ENCODE measurements at regions not wholly inside any gene's neighbourhood (a gene's known extent, or its start where the extent isn't known, plus 50 kb on each side); places are given as distances from the start of the nearest gene placed in this dataset.

DNA sequence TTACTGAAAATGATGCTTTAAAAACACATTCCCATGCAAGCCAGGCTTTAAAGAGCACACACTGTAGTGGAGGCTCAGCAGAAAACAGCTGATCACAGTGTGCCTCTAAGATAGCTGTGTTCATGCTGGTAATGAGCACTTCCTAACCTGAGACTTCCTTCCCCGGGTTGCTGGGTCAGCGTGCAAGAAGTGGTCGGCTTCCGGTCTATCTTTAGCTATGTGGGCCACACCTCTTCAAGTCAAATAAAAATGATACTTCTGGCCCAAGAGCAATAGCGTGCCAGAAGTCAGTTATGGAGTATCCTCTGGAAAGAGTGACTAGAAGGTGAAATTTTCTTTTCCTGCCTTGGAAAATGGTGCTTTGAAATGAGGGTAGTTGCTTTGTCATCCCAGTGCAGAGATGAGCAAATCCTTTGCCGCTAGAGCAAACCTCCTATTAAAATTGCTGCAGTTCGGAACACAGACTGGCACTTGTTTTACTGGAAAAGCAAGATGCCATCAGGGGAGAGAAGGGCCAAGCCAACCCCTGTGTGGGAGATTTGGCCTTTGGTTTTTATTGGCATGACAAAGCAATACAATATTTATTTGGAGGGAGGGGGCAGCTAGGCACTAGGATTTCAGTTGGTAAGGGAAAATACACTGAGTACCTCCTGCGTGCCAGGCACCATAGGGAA, 64.2 kb downstream of the ARHGAP35 start:
- TF ChIP-seq, protein P1, sequence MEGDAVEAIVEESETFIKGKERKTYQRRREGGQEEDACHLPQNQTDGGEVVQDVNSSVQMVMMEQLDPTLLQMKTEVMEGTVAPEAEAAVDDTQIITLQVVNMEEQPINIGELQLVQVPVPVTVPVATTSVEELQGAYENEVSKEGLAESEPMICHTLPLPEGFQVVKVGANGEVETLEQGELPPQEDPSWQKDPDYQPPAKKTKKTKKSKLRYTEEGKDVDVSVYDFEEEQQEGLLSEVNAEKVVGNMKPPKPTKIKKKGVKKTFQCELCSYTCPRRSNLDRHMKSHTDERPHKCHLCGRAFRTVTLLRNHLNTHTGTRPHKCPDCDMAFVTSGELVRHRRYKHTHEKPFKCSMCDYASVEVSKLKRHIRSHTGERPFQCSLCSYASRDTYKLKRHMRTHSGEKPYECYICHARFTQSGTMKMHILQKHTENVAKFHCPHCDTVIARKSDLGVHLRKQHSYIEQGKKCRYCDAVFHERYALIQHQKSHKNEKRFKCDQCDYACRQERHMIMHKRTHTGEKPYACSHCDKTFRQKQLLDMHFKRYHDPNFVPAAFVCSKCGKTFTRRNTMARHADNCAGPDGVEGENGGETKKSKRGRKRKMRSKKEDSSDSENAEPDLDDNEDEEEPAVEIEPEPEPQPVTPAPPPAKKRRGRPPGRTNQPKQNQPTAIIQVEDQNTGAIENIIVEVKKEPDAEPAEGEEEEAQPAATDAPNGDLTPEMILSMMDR (IDR thresholded peaks at IDR 0.05; ENCODE audit: borderline replicate concordance, extremely low read depth, low read length, poor library complexity, severe bottlenecking): no peak
- no peak for TF ChIP-seq EZH2 (IDR thresholded peaks at IDR 0.05; ENCODE audit: borderline replicate concordance, low read depth, low read length, severe bottlenecking)
